Liver (tissue), 8 donors: ENCODE measurements at regions not wholly inside any gene's neighbourhood (a gene's known extent, or its start where the extent isn't known, plus 50 kb on each side); places are given as distances from the start of the nearest gene placed in this dataset.

Experiments used
- DNase-seq: peaks from one replicate; pipeline ENCODE4 v3.0.0-alpha.2; 2017; ENCODE audit warnings: low spot score
- H3K27ac ChIP-seq, 2 donors: one replicate each; pipeline ENCODE4 v1.7.0; 2013; ENCODE audit warnings: inconsistent platforms in 2 of 2, low read length in 2 of 2, control low read depth in 1 of 2, low read depth in 1 of 2, mild to moderate bottlenecking in 1 of 2
- H3K27me3 ChIP-seq, 4 donors: one replicate each; pipeline versions ENCODE4 v1.6.1 to v1.7.0; 2013; ENCODE audit warnings: low read length in 3 of 4, inconsistent platforms in 1 of 4, mild to moderate bottlenecking in 1 of 4, moderate library complexity in 1 of 4; ENCODE audit not compliant: control insufficient read depth in 4 of 4, insufficient read depth in 4 of 4
- H3K36me3 ChIP-seq, 4 donors: one replicate each; pipeline versions ENCODE4 v1.6.1 to v1.7.0; 2013; ENCODE audit warnings: low read length in 3 of 4, mild to moderate bottlenecking in 3 of 4, low read depth in 1 of 4, moderate library complexity in 1 of 4; ENCODE audit not compliant: control insufficient read depth in 4 of 4, insufficient read depth in 3 of 4
- H3K4me1 ChIP-seq, 4 donors: one replicate each; pipeline versions ENCODE4 v1.6.1 to v1.7.0; 2013; ENCODE audit warnings: low read length in 3 of 4, mild to moderate bottlenecking in 3 of 4, moderate library complexity in 1 of 4; ENCODE audit not compliant: control insufficient read depth in 4 of 4, insufficient read depth in 4 of 4
- H3K4me3 ChIP-seq, 3 donors: one replicate each; pipeline versions ENCODE4 v1.6.1 to v1.7.0; 2013; ENCODE audit warnings: low read length in 3 of 3, control low read depth in 1 of 3, low read depth in 1 of 3, mild to moderate bottlenecking in 1 of 3
- H3K9ac ChIP-seq, 2 donors: one replicate each; pipeline ENCODE4 v1.7.0; 2013; ENCODE audit warnings: low read length in 2 of 2, mild to moderate bottlenecking in 2 of 2, moderate library complexity in 2 of 2, control low read depth in 1 of 2, low read depth in 1 of 2
- H3K9me3 ChIP-seq, 4 donors: one replicate each; pipeline versions ENCODE4 v1.6.1 to v1.7.0; 2013; ENCODE audit warnings: low read length in 3 of 4; ENCODE audit not compliant: control insufficient read depth in 4 of 4
- ATF3 ChIP-seq: IDR thresholded peaks from 2 replicates; pipeline ENCODE4 v1.6.1; 2016; ENCODE audit warnings: antibody characterized with exemption
- EGR1 ChIP-seq, 2 donors: IDR thresholded peaks; 2 replicates each; pipeline ENCODE4 v1.6.1; 2016 to 2018; ENCODE audit warnings: antibody characterized with exemption in 2 of 2, low read depth in 2 of 2
- FOXA2 ChIP-seq: IDR thresholded peaks from 2 replicates; pipeline ENCODE4 v1.6.1; 2016; ENCODE audit warnings: antibody characterized with exemption
- HNF4A ChIP-seq, 2 donors: conservative IDR thresholded peaks; 2 replicates each; pipeline ENCODE4 v1.6.1; 2016; ENCODE audit warnings: antibody characterized with exemption in 2 of 2, mild to moderate bottlenecking in 2 of 2
- JUND ChIP-seq, 2 donors: IDR thresholded peaks; 2 replicates each; pipeline ENCODE4 v1.6.1; 2016; ENCODE audit warnings: antibody characterized with exemption in 2 of 2
- ZBTB33 ChIP-seq: IDR thresholded peaks from 2 replicates; pipeline ENCODE4 v1.6.1; 2016; ENCODE audit warnings: antibody characterized with exemption
- WGBS: extraction: QIAGEN DNeasy Blood & Tissue Kit; methylation state at CpG from one replicate; pipeline ENCODE4 v1.1.7; 2013; 5-methylcytosine and 5-hydroxymethylcytosine counted together
- TF ChIP-seq, protein P1 (sequence below): fragments of 150-350 bp; IDR thresholded peaks from 2 replicates; pipeline ENCODE4 v1.5.1; 2017; ENCODE audit warnings: improper control_type of control experiment, low read depth, low read length; ENCODE audit not compliant: missing input control
- TF ChIP-seq, protein P2 (sequence below): IDR thresholded peaks from 2 replicates; pipeline ENCODE4 v1.6.1; 2016; ENCODE audit warnings: antibody characterized with exemption, mild to moderate bottlenecking
- donor health status: healthy.
- donor health status: healthy.
- donor health status: healthy.
- donor health status: healthy.
- donor health status: healthy.

GRCh38 chr15:77807115-77807514, 174.4 kb upstream of the LINGO1 start:
- H3K9ac ChIP-seq: no peak overlapping the region
- no peak overlapping the region for H3K4me3 ChIP-seq
- H3K27ac ChIP-seq: no peak overlapping the region
- no peaks in the 10 kb centered on the region for H3K4me1 ChIP-seq
- no peaks in the 10 kb centered on the region for H3K9me3 ChIP-seq
- WGBS: 76% methylated on average over 6 of the region's 6 CpGs
- no peaks in the 10 kb centered on the region for H3K27me3 ChIP-seq
- no peaks in the 10 kb centered on the region for H3K36me3 ChIP-seq
- TF ChIP-seq ATF3 (no peak), ZBTB33 (no peak), FOXA2 (no peak), JUND (IDR thresholded peaks at IDR 0.05) (no peak)
- TF ChIP-seq, protein P1, sequence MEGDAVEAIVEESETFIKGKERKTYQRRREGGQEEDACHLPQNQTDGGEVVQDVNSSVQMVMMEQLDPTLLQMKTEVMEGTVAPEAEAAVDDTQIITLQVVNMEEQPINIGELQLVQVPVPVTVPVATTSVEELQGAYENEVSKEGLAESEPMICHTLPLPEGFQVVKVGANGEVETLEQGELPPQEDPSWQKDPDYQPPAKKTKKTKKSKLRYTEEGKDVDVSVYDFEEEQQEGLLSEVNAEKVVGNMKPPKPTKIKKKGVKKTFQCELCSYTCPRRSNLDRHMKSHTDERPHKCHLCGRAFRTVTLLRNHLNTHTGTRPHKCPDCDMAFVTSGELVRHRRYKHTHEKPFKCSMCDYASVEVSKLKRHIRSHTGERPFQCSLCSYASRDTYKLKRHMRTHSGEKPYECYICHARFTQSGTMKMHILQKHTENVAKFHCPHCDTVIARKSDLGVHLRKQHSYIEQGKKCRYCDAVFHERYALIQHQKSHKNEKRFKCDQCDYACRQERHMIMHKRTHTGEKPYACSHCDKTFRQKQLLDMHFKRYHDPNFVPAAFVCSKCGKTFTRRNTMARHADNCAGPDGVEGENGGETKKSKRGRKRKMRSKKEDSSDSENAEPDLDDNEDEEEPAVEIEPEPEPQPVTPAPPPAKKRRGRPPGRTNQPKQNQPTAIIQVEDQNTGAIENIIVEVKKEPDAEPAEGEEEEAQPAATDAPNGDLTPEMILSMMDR: no peak
- TF ChIP-seq, protein P2, sequence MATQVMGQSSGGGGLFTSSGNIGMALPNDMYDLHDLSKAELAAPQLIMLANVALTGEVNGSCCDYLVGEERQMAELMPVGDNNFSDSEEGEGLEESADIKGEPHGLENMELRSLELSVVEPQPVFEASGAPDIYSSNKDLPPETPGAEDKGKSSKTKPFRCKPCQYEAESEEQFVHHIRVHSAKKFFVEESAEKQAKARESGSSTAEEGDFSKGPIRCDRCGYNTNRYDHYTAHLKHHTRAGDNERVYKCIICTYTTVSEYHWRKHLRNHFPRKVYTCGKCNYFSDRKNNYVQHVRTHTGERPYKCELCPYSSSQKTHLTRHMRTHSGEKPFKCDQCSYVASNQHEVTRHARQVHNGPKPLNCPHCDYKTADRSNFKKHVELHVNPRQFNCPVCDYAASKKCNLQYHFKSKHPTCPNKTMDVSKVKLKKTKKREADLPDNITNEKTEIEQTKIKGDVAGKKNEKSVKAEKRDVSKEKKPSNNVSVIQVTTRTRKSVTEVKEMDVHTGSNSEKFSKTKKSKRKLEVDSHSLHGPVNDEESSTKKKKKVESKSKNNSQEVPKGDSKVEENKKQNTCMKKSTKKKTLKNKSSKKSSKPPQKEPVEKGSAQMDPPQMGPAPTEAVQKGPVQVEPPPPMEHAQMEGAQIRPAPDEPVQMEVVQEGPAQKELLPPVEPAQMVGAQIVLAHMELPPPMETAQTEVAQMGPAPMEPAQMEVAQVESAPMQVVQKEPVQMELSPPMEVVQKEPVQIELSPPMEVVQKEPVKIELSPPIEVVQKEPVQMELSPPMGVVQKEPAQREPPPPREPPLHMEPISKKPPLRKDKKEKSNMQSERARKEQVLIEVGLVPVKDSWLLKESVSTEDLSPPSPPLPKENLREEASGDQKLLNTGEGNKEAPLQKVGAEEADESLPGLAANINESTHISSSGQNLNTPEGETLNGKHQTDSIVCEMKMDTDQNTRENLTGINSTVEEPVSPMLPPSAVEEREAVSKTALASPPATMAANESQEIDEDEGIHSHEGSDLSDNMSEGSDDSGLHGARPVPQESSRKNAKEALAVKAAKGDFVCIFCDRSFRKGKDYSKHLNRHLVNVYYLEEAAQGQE: no peak
- no peak for DNase-seq

DNA sequence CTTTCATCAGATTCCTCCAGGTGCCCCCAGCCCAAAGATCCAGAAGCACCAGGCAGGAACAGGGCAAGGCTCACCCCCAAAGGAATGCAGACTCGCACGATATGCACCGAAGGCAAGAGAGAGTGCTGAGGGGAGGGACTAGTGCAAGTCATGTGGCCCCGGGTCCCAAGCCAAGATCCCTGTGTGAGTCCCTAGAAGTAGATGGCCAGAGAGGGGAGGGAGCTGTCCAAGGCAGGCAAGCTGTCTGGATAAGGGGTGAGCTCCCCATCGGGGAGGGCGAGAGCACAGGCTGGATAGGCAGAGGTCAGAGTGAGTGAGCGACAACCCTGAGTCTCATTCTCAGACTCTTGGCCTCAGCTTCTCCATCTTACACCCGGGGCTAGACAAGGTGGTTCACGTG, 171.5 kb upstream of the LINGO1 start:
- no peak for DNase-seq

More for the DNA sequence above, 171.5 kb upstream of the LINGO1 start:
- H3K4me3 ChIP-seq: no peak overlapping the region
- no peaks in the 10 kb centered on the region for H3K36me3 ChIP-seq
- H3K9ac ChIP-seq: no peak overlapping the region
- H3K4me1 ChIP-seq: no peaks in the 10 kb centered on the region
- H3K27me3 ChIP-seq: no peaks in the 10 kb centered on the region
- no peaks in the 10 kb centered on the region for H3K9me3 ChIP-seq
- TF ChIP-seq, protein P2: no peak
- no peak for TF ChIP-seq HNF4A (conservative IDR thresholded peaks at IDR 0.05)
- TF ChIP-seq FOXA2: no peak
- TF ChIP-seq EGR1 (IDR thresholded peaks at IDR 0.05; ENCODE audit: low read depth in 2 of 2): no peak
- H3K27ac ChIP-seq: no peak overlapping the region
- WGBS: 84% methylated on average over 9 of the region's 9 CpGs
